ENCODE measurements at regions not wholly inside any gene's neighbourhood (a gene's known extent, or its start where the extent isn't known, plus 50 kb on each side); places are given as distances from the start of the nearest gene placed in this dataset.

DNA sequence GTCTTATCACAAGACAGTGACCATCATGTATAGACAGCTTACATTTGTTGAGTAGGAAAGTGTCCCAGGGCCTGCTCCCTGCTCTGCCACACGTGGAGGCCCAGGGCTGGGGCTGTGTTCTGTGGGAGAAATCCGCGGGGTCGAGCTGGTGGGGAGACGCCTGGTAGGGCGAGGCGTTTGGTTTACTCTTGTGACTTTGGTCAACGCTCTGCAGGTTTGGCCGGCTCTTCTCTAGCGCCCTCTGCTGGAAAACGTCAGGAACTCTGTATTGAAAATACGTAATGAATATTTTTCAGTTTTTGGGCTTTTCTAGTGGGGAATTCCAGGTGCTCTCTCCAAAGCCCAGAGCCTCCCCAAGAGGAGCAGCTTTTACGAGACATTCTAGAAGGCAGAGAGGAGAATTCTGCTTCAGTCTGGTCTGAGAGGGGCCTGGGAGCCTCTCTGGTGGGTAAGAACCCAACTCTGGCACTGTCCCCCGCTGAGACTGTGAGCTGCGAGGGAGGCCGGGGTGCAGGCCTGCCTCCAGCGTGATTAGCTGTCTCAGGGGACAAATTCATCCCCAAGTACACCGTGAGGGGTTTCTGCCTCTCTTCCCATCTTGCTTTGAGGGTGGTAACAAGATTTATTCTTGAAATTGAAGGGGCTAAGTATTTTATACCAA, 112.6 kb upstream of the RALGAPA2 start:
- Histone ChIP-seq H3K4me1 (peaks cover 5% of the 10 kb centered on the region; the same call in 1 of the 2 replicates), H3K36me3 (ENCODE audit: control insufficient read depth, insufficient read depth, low read length) (no peaks in the 10 kb centered on the region), H3K27me3 (replicated peaks; ENCODE audit: control insufficient read depth, insufficient read depth, low read length) (no peaks in the 10 kb centered on the region), H3K4me3 (ENCODE audit: low read depth, low read length) (no peak overlapping the region), H3K9me3 (peaks cover 7% of the 10 kb centered on the region)
- Mint-ChIP-seq H3K27ac (ENCODE audit: unreplicated experiment) (no peak overlapping the region), H3K36me3 (ENCODE audit: insufficient read depth, unreplicated experiment) (no peaks in the 10 kb centered on the region), H3K4me3 (ENCODE audit: unreplicated experiment) (no peak overlapping the region), H3K27me3 (ENCODE audit: insufficient read depth, unreplicated experiment) (peaks cover 13% of the 10 kb centered on the region), H3K9me3 (ENCODE audit: unreplicated experiment) (peaks cover 12% of the 10 kb centered on the region), H3K4me1 (ENCODE audit: low read depth, unreplicated experiment) (no peaks in the 10 kb centered on the region)
- CTCF ChIA-PET = interaction anchor here (1.1 to 1.2 kb wide), 2 partner anchors 13 to 223 kb away, joined by 3 read pairs; no protein-coding TSS in a partner anchor
- TF ChIP-seq, protein P1, sequence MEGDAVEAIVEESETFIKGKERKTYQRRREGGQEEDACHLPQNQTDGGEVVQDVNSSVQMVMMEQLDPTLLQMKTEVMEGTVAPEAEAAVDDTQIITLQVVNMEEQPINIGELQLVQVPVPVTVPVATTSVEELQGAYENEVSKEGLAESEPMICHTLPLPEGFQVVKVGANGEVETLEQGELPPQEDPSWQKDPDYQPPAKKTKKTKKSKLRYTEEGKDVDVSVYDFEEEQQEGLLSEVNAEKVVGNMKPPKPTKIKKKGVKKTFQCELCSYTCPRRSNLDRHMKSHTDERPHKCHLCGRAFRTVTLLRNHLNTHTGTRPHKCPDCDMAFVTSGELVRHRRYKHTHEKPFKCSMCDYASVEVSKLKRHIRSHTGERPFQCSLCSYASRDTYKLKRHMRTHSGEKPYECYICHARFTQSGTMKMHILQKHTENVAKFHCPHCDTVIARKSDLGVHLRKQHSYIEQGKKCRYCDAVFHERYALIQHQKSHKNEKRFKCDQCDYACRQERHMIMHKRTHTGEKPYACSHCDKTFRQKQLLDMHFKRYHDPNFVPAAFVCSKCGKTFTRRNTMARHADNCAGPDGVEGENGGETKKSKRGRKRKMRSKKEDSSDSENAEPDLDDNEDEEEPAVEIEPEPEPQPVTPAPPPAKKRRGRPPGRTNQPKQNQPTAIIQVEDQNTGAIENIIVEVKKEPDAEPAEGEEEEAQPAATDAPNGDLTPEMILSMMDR (IDR thresholded peaks at IDR 0.05; ENCODE audit: insufficient read depth in 1 of 2, low read depth in 1 of 2, low read length in 1 of 2, severe bottlenecking in 1 of 2, unreplicated experiment in 1 of 2) = peak; percentile 77 to 80
- no TSS peak for BruUV-seq (replicated peaks)
- POLR2A ChIA-PET = no interaction called here
- peak; percentile 63 to 67 for DNase-seq
- intact Hi-C loops (cut with micrococcal nuclease; ENCODE audit: unreplicated experiment) = loop anchor here (1.0 kb wide), 1 partner anchor 161 kb away; no protein-coding TSS in a partner anchor

DNA sequence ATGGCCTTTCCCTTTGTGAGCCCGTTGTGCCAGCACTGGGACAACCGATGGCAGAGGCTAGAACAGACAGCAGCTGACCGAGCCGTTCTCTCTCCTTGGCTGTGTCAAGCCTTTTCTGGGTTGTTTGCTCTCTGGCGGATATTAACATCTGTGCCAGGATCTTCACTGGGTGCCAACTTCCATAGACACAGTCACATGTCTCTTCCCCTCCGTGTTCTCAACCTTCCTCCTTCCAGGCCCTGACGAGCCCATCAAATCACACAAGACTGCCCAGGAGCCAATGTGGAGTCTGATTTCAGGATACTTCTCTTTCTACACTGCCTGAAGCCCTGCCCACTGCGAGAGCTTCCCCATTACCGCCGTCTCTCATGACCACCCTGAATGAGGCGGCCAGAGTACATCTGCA, 111.0 kb upstream of the RALGAPA2 start:
- no peaks in the 10 kb centered on the region for H3K9me3 ChIP-seq
- TF ChIP-seq, protein P1 (IDR thresholded peaks at IDR 0.05; ENCODE audit: insufficient read depth in 1 of 2, low read depth in 1 of 2, low read length in 1 of 2, severe bottlenecking in 1 of 2, unreplicated experiment in 1 of 2) = no peak
- no peaks in the 10 kb centered on the region for H3K36me3 ChIP-seq (ENCODE audit: control insufficient read depth, insufficient read depth, low read length)
- no peaks in the 10 kb centered on the region for H3K9me3 Mint-ChIP-seq (ENCODE audit: unreplicated experiment)
- no TSS peak for BruUV-seq (replicated peaks)
- H3K36me3 Mint-ChIP-seq (ENCODE audit: insufficient read depth, unreplicated experiment) = no peaks in the 10 kb centered on the region
- H3K4me1 Mint-ChIP-seq (ENCODE audit: low read depth, unreplicated experiment) = no peaks in the 10 kb centered on the region
- ChIA-PET POLR2A (no interaction called here), CTCF (no interaction called here)
- DNase-seq = no peak
- intact Hi-C loops (cut with micrococcal nuclease; ENCODE audit: unreplicated experiment) = no loop called here
- H3K4me3 ChIP-seq (ENCODE audit: low read depth, low read length) = no peak overlapping the region
- H3K4me3 Mint-ChIP-seq (ENCODE audit: unreplicated experiment) = no peak overlapping the region
- no peaks in the 10 kb centered on the region for H3K27me3 ChIP-seq (replicated peaks; ENCODE audit: control insufficient read depth, insufficient read depth, low read length)
- peaks cover 13% of the 10 kb centered on the region for H3K27me3 Mint-ChIP-seq (ENCODE audit: insufficient read depth, unreplicated experiment)
- no peak overlapping the region for H3K27ac Mint-ChIP-seq (ENCODE audit: unreplicated experiment)
- peaks cover 5% of the 10 kb centered on the region; the same call in 1 of the 2 replicates for H3K4me1 ChIP-seq

DNA sequence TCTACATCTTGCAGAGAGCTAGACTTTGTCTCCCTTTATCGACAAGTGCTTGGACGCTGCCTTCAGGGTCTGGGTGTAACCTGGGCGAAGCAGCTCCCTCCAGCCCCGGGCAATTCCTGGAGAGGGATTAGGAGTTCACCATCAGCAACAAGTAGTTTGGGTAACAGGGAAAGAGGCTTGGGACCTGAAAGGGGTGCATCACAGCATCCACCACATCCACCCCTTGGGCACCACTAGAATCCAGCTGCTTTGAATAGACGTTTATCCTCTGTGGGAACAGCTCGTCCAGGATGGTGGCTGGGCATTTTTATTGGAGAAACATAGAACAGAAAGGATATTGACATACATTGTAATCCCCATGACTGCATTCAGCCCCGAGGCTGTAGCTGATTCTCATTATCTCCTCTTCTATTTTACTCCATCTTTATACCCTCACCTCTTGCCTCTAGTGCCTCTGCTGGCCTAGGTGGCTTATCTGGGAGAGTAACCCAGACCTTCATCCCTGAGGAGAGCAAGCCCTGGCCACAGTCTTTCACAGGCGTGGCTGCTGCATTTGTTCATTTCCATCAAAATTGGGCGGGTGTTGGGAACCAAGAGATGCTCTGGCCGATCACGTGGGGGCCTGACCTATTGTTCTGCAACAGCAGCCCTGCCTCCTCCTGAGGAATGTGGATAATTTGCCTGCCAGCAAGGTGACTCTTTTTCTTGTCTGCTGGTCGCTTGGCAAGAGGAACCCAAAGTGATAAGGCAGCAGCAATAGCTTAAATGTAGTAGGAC, 109.2 kb upstream of the RALGAPA2 start:
- Mint-ChIP-seq H3K27me3 (ENCODE audit: insufficient read depth, unreplicated experiment) (peaks cover 6% of the 10 kb centered on the region), H3K36me3 (ENCODE audit: insufficient read depth, unreplicated experiment) (no peaks in the 10 kb centered on the region), H3K4me1 (ENCODE audit: low read depth, unreplicated experiment) (no peaks in the 10 kb centered on the region), H3K9me3 (ENCODE audit: unreplicated experiment) (no peaks in the 10 kb centered on the region), H3K27ac (ENCODE audit: unreplicated experiment) (no peak overlapping the region), H3K4me3 (ENCODE audit: unreplicated experiment) (no peak overlapping the region)
- peaks cover 5% of the 10 kb centered on the region; the same call in 1 of the 2 replicates for H3K4me1 ChIP-seq
- TF ChIP-seq, protein P1 (IDR thresholded peaks at IDR 0.05; ENCODE audit: insufficient read depth in 1 of 2, low read depth in 1 of 2, low read length in 1 of 2, severe bottlenecking in 1 of 2, unreplicated experiment in 1 of 2) = no peak
- DNase-seq = peak; percentile 8 to 47
- no peaks in the 10 kb centered on the region for H3K36me3 ChIP-seq (ENCODE audit: control insufficient read depth, insufficient read depth, low read length)
- no TSS peak for BruUV-seq (replicated peaks)
- H3K27me3 ChIP-seq (replicated peaks; ENCODE audit: control insufficient read depth, insufficient read depth, low read length) = no peaks in the 10 kb centered on the region
- intact Hi-C loops (cut with micrococcal nuclease; ENCODE audit: unreplicated experiment) = no loop called here
- CTCF ChIA-PET = no interaction called here
- H3K9me3 ChIP-seq = no peaks in the 10 kb centered on the region
- POLR2A ChIA-PET = no interaction called here
- no peak overlapping the region for H3K4me3 ChIP-seq (ENCODE audit: low read depth, low read length)
